ENCODE measurements at regions not wholly inside any gene's neighbourhood (a gene's known extent, or its start where the extent isn't known, plus 50 kb on each side); places are given as distances from the start of the nearest gene placed in this dataset.
"Not testable (repeated sequence)": the region's sequence is repeated elsewhere in the genome, so short reads cannot be mapped to it uniquely, and the experiment has no call there.

DNA sequence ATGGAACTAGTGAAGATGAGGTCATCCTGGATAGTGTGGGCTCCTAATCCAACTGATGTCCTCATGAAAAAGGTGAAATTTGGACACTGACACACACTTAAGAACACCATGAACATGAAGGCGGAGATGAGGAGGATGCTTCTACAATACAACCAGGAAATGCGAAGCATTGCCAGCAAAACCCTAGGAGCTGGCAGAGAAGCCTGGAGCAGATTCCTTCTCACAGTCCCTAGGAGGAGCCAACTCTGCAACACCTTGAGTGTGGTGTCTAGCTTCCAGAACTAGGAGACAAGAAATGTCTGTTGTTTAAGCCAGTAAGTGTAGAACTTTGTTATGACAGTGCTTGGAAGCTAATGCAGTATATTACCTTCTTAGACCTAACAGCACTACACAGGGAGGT lies 191.9 kb upstream of the PWP1 start:
- intact Hi-C loops (cut with DNase I): no loop called here
- DNase-seq (ENCODE audit: missing footprints): no peak
- ATAC-seq: no peak

- no peak for DNase-seq (ENCODE audit: missing footprints)
- no peak for ATAC-seq
- intact Hi-C loops (cut with DNase I): no loop called here
Observed at GRCh38 chr12:107494331-107494730, 191.3 kb upstream of the PWP1 start.

DNA sequence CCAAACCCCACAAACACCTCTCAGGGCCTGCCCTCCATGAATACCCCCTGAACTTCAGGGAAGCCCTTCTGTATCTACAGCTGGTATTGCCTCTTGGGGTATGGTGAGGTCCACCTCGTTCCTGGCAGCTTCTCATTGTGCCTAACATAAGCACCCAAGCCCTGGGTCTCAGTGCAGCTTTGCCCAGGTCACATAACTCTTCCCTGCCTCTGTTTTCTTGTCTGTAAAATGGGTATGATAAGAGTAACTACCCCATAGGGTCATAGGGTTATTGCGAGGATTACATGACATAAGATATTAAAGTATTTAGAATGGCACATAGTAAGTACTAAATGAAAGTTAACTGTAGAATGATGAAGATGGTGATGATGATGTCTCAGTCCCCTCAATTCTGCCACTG lies 190.0 kb upstream of the PWP1 start:
- no peak for DNase-seq (ENCODE audit: missing footprints)
- intact Hi-C loops (cut with DNase I): no loop called here
- no peak for ATAC-seq

- ATAC-seq: no peak
- intact Hi-C loops (cut with DNase I): no loop called here
- DNase-seq (ENCODE audit: missing footprints): no peak
Observed at GRCh38 chr12:107497231-107497630, 188.4 kb upstream of the PWP1 start.

- intact Hi-C loops (cut with DNase I): no loop called here
Observed at GRCh38 chr12:107500307-107500706, 185.3 kb upstream of the PWP1 start.

DNA sequence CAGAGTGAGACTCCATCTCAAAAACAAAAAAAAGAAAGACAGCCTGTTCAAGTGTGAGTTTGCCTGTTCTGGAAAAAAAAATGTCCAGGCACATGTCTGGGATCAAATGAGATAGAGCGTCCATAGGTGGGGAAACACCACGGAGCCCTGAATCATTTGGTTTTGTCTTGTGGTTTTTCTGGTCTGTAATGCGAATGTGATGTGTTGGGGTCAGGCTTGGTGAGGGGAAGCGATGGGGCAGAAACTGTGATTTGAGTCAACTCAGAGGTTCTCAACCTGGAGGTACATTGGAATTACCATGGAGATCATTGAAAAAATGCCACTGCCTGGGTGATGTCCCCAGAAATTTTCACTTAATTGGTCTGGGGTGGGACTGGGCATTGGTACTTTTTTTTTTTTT lies 183.9 kb upstream of the PWP1 start:
- DNase-seq (ENCODE audit: missing footprints) (no peak), ATAC-seq (no peak)
- intact Hi-C loops (cut with DNase I): no loop called here

More at GRCh38 chr12:107500307-107500706, 185.3 kb upstream of the PWP1 start:
- DNase-seq (ENCODE audit: missing footprints) (no peak), ATAC-seq (no peak)

- ATAC-seq (no peak), DNase-seq (ENCODE audit: missing footprints) (no peak)
- intact Hi-C loops (cut with DNase I): no loop called here
Observed at GRCh38 chr12:107503129-107503855, 182.3 kb upstream of the PWP1 start.

- intact Hi-C loops (cut with DNase I): no loop called here
- ATAC-seq (no peak), DNase-seq (ENCODE audit: missing footprints) (no peak)
Observed at GRCh38 chr12:107503887-107504885, 181.4 kb upstream of the PWP1 start.

GRCh38 chr12:107509421-107509820 lies 176.2 kb upstream of the PWP1 start:
- DNase-seq (ENCODE audit: missing footprints): no peak
- intact Hi-C loops (cut with DNase I): no loop called here
- no peak for ATAC-seq

DNA sequence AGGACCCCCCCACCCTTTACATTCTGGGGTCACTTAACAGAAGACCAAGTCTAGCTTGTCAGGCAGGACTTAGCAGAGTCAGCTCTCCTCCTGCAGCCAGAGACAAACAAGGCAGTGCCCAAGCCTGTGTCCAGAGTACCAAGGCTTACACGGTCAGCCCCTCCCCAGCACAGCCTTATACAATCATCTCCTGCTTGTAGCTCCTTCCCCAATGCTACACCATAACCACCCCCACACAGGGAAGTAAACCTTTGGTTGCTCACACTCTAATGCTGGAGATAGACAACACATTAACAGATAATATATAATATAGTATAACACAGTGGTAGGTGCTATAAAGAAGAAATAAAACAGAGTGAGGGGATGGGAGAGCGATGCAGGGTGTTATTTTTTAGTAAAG lies 175.4 kb upstream of the PWP1 start:
- DNase-seq (ENCODE audit: missing footprints) (no peak), ATAC-seq (no peak)
- intact Hi-C loops (cut with DNase I): no loop called here

DNA sequence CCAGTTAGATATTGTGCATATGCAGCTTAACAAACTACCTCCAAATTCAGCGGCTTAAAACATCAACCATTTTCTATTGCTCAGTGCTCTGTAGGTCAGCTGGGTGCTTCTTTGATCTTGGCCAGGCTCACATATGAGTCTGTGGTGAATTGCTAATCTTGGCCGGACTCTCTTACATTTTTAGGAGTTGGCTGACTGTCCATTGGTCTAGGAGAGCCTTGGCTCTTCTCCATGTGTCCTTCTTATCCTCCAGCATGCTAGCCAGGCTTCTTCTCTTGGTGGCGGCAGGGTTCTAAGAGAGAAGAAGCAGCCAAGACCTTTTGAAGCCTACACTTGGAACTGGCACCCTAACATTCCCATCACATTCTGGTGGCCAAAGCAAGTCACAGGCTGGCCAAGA lies 174.3 kb upstream of the PWP1 start:
- no peak for DNase-seq (ENCODE audit: missing footprints)
- ATAC-seq: peak; percentile 29
- intact Hi-C loops (cut with DNase I): no loop called here

GRCh38 chr12:107512391-107512790 lies 173.2 kb upstream of the PWP1 start:
- DNase-seq (ENCODE audit: missing footprints): no peak
- ATAC-seq: peak; percentile 51
- intact Hi-C loops (cut with DNase I): no loop called here

- intact Hi-C loops (cut with DNase I): no loop called here
- DNase-seq (ENCODE audit: missing footprints) (no peak), ATAC-seq (no peak)
Observed at GRCh38 chr12:107513184-107513583, 172.4 kb upstream of the PWP1 start.

- ATAC-seq (no peak), DNase-seq (ENCODE audit: missing footprints) (no peak)
- intact Hi-C loops (cut with DNase I): no loop called here
Observed at GRCh38 chr12:107513636-107514400, 171.8 kb upstream of the PWP1 start.

GRCh38 chr12:107514887-107515445 lies 170.6 kb upstream of the PWP1 start:
- intact Hi-C loops (cut with DNase I): no loop called here
- DNase-seq (ENCODE audit: missing footprints) (no peak), ATAC-seq (peak; percentile 85)

GRCh38 chr12:107515446-107515958 lies 170.1 kb upstream of the PWP1 start:
- intact Hi-C loops (cut with DNase I): no loop called here
- ATAC-seq: peak; percentile 91
- DNase-seq (ENCODE audit: missing footprints): peak; percentile 62

- ATAC-seq; intact Hi-C loops (cut with DNase I); DNase-seq (ENCODE audit: missing footprints): not testable (repeated sequence)
Observed at GRCh38 chr12:107517816-107518215, 167.8 kb upstream of the PWP1 start.

GRCh38 chr12:107518868-107519267 lies 166.7 kb upstream of the PWP1 start:
- ATAC-seq (no peak), DNase-seq (ENCODE audit: missing footprints) (no peak)
- intact Hi-C loops (cut with DNase I): no loop called here
